ENCODE measurements at regions not wholly inside any gene's neighbourhood (a gene's known extent, or its start where the extent isn't known, plus 50 kb on each side); places are given as distances from the start of the nearest gene placed in this dataset.
"Not testable (repeated sequence)": the region's sequence is repeated elsewhere in the genome, so short reads cannot be mapped to it uniquely, and the experiment has no call there.

DNA sequence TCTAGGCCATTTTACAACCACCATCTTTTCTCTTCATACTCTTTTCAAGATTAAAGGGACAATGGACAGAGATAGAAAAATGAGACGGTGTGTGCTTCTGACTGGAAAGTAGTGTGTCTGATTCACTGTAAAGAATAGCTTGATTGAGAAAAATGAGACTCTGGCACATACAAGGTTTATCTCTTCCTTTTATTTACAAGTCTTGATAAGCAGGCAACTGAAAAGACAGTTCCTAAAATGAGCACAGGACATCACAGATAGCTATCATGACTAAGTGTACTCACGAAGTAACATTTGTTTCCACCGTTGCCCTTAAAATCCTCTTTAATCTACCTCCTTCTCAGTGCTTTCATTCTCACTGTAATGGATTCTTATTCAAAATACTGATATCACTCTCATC lies 383.0 kb downstream of the TBC1D32 start:
- no peak overlapping the region for H3K27ac ChIP-seq
- H3K4me1 ChIP-seq (replicated peaks in 1 of 2), result no peaks in the 10 kb centered on the region
- ATAC-seq (replicated peaks in 6 of 8), result no peak
- no peak overlapping the region for H3K4me3 ChIP-seq
- 21 to 100% (median 93%) methylated on average over 1 to 3 of the region's 3 CpGs; no CpG with 5 or more reads in 1 of the 10 experiments for WGBS, 10 experiments
- in situ Hi-C loops (cut with MboI; ENCODE audit: low pct_unique_long_range_greater_than_20kb in 2 of 9, low sequenced_read_pairs in 9 of 9, unreplicated experiment in 9 of 9), result no loop called here

DNA sequence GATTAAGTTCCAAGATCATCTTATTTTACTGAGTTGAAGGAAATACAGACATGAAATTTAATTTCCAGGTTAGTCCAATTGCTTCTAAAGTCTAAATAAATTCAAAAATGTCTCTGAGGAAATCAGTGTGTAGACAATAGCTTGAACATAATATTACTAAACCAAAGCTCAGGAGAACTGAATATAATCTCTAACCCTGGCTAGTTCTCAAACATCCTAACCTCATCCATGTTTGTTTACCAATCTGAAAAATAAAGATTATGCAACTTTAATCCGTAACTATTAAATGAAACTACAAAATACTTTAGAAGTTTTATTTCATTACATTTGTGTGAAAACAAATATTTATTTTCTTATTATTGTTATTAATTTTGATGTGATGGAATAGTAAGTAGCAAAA lies 387.2 kb downstream of the TBC1D32 start:
- Histone ChIP-seq H3K4me3 (no peak overlapping the region), H3K27ac (no peak overlapping the region), H3K4me1 (replicated peaks in 1 of 2) (no peaks in the 10 kb centered on the region)
- WGBS, 10 experiments, result 0% methylated on average over 1 of the region's 1 CpG; no CpG with 5 or more reads in 6 of the 10 experiments
- in situ Hi-C loops (cut with MboI; ENCODE audit: low pct_unique_long_range_greater_than_20kb in 2 of 9, low sequenced_read_pairs in 9 of 9, unreplicated experiment in 9 of 9), result no loop called here
- ATAC-seq (replicated peaks in 6 of 8), result no peak

DNA sequence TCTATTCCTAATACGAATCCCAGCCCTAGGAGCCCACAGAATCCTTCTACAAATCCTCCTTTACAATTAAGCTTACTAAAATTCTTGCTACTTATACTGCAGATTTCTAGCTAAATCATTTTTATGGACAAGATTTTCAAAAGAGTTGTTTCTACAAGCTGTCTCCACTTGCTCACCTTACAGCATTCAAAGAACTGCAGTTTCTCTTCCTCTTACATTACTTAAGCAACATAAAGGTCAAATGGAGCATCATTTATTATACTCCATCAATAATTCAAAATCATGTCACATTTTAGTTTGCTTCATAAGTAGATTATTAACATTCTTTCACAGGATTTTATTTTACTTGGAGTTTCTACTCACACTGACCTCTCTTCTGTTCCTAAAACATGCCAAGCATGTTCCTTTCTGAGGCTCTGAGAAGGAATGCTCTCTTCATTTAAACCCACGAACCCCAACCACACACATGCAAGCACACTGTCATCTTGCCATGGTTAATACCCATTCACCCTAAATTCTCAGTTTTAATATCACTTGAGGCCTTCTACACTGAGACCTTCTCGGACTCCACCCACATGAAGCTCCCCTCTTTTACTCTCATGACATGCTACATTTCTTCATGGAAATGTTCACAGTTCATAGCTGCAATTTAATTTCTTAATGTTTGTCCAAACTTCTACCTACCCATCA lies 388.2 kb downstream of the TBC1D32 start:
- in situ Hi-C loops (cut with MboI; ENCODE audit: low pct_unique_long_range_greater_than_20kb in 2 of 9, low sequenced_read_pairs in 9 of 9, unreplicated experiment in 9 of 9), result no loop called here
- no peak overlapping the region for H3K4me3 ChIP-seq
- ATAC-seq (replicated peaks in 6 of 8), result no peak
- WGBS, 10 experiments, result 0 to 100% (median 81%) methylated on average over 1 to 3 of the region's 3 CpGs
- no peaks in the 10 kb centered on the region for H3K4me1 ChIP-seq (replicated peaks in 1 of 2)
- no peak overlapping the region for H3K27ac ChIP-seq

DNA sequence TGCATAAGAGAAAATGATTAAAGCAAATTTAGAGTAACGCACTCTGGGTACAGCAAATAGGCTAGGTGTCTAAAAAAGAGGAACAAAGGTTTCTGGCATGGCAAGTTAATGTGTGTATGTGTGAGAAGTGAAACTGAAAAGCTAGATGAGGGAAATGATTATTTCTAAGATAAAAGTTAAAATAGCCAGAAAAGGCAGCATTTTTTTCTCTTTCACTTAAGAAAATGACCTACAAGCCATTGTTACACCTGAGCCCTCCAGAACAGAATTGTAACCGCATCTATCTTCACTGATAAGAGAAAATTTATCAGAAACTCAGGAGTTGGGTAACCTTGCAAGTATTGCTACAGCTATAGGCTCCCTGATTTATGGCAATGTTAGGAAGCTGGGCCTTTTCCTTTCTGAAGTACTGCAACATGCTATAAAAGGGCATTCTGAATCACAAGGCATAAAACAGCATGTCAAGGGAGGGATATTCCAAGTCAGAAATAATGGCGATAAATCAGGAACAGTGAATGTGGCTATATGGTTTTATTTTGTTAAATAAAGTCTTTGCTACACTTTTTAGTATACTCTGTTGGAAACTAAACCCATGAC lies 395.3 kb downstream of the TBC1D32 start:
- H3K27ac ChIP-seq, result no peak overlapping the region
- H3K4me1 ChIP-seq (replicated peaks in 1 of 2), result no peaks in the 10 kb centered on the region
- in situ Hi-C loops (cut with MboI; ENCODE audit: low pct_unique_long_range_greater_than_20kb in 2 of 9, low sequenced_read_pairs in 9 of 9, unreplicated experiment in 9 of 9), result no loop called here
- no peak overlapping the region for H3K4me3 ChIP-seq
- peak in 4 of 8 experiments; percentile 12 to 77 (median 47) for ATAC-seq (replicated peaks in 6 of 8)
- WGBS, 10 experiments, result 32 to 100% (median 92%) methylated on average over 1 to 3 of the region's 3 CpGs

DNA sequence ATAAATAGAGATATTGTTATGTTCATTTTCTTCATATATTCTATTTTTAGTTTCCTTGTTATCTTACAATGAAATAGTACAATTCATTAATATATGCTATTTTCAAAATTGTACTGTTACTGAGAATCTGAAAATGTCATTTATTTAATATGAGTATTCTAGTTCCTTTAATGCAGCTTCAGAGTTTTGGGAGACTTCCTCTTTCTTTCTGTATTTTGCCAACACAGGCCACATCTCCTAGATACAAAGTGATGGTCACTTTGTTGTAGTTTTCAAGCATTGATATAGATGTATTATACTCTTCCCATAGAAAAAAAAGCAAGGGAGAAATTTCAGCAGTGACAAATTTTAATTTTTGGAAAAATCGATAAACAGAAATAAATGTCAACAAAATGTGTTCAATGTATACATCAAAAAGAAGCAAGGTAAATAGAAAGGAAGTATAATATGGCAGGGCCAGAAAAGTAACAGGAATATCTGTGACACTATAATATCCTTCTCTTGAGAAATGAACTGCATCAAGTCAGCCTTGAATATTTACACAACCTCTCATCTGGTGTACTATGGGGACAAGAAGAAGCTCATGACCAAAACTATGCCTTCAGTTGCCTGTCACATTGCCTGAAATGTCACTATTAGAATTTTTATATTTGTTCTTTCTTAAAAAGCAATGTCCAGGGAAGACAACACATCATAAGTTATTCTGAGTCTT lies 396.0 kb downstream of the TBC1D32 start:
- ATAC-seq (replicated peaks in 6 of 8), result no peak
- Histone ChIP-seq H3K4me1 (replicated peaks in 1 of 2) (no peaks in the 10 kb centered on the region), H3K27ac (no peak overlapping the region), H3K4me3 (no peak overlapping the region)
- in situ Hi-C loops (cut with MboI; ENCODE audit: low pct_unique_long_range_greater_than_20kb in 2 of 9, low sequenced_read_pairs in 9 of 9, unreplicated experiment in 9 of 9), result no loop called here
- 0 to 100% (median 86%) methylated on average over 1 of the region's 1 CpG; no CpG with 5 or more reads in 1 of the 10 experiments for WGBS, 10 experiments

DNA sequence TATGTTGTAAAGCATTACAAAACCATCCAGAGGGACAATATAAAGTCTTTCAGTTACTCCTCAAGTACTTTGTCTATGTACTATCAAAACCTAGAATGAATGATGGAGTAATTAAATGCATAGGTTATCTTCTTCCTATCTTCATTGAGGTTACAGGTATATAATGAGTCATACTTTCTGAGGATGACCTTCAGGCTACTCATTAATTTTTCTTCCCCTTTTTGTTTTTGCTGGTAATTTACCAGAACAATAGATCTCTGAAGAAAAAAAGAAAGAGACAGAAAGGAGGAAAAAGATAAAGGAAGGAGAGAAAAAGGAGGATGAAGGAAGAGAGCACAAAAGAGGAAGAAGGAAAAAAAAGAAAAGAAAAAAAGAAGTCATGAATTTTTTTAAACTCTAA lies 398.4 kb downstream of the TBC1D32 start:
- no peak overlapping the region for H3K4me3 ChIP-seq
- no peak for ATAC-seq (replicated peaks in 6 of 8)
- no peaks in the 10 kb centered on the region for H3K4me1 ChIP-seq (replicated peaks in 1 of 2)
- H3K27ac ChIP-seq, result no peak overlapping the region
- in situ Hi-C loops (cut with MboI; ENCODE audit: low pct_unique_long_range_greater_than_20kb in 2 of 9, low sequenced_read_pairs in 9 of 9, unreplicated experiment in 9 of 9), result no loop called here

DNA sequence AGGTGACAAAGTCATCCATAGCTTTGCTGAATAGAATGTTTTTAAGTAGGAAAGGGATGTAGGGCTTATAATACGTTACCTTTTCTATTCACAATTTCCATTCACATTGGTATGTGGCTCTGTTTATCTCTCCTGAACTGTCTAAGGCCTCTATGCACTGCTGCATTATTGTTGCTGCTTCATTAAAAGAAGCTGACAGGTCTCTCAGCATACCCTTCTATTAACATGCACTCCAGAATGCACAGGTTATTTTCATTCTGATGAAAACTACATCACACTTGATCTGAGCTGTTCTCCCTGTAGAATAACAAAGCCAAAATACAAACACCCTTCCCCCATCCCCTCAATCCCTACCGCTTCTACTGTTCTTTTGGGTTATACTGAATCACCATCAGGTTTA lies 399.3 kb downstream of the TBC1D32 start:
- no peak overlapping the region for H3K4me3 ChIP-seq
- no peak overlapping the region for H3K27ac ChIP-seq
- in situ Hi-C loops (cut with MboI; ENCODE audit: low pct_unique_long_range_greater_than_20kb in 2 of 9, low sequenced_read_pairs in 9 of 9, unreplicated experiment in 9 of 9), result no loop called here
- no peaks in the 10 kb centered on the region for H3K4me1 ChIP-seq (replicated peaks in 1 of 2)
- ATAC-seq (replicated peaks in 6 of 8), result peak in 2 of 8 experiments; percentile 24 to 44
- 0 to 95% (median 60%) methylated on average over 1 to 2 of the region's 2 CpGs; no CpG with 5 or more reads in 2 of the 10 experiments for WGBS, 10 experiments

DNA sequence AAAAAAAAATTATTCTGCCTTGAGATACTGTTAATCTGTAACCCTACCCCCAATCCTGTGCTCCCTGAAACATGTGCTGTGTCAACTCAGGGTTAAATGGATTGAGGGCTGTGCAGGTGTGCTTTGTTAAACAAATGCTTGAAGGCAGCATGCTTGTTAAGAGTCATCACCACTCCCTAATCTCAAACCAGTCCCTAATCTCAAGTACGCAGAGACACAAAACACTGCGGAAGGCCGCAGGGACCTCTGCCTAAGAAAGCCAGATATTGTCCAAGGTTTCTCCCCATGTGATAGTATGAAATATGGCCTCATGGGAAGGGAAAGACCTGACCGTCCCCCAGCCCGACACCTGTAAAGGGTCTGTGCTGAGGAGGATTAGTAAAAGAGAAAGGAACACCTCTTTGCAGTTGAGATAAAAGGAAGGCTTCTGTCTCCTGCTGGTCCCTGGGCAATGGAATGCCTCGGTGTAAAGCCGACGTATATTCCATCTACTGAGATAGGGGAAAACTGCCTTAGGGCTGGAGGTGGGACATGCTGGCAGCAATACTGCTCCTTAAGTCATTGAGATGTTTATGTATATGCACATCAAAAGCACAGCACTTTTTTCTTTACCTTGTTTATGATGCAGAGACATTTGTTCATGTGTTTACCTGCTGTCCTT lies 402.6 kb downstream of the TBC1D32 start:
- H3K27ac ChIP-seq; in situ Hi-C loops (cut with MboI; ENCODE audit: low pct_unique_long_range_greater_than_20kb in 2 of 9, low sequenced_read_pairs in 9 of 9, unreplicated experiment in 9 of 9); H3K4me1 ChIP-seq (replicated peaks in 1 of 2); ATAC-seq (replicated peaks in 6 of 8); H3K4me3 ChIP-seq: not testable (repeated sequence)
- WGBS, 10 experiments, result 56 to 100% (median 61%) methylated on average over 1 to 6 of the region's 8 CpGs; no CpG with 5 or more reads in 1 of the 10 experiments

DNA sequence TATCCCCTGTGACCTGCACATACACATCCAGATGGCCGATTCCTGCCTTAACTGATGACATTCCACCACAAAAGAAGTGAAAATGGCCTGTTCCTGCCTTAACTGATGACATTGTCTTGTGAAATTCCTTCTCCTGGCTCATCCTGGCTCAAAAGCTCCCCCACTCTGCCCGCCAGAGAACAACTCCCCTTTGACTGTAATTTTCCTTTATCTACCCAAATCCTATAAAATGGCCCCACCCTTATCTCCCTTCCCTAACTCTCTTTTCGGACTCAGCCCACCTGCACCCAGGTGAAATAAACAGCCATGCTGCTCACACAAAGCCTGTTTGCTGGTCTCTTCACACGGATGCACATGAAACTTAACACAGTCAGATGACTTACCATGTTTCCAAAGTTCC lies 403.8 kb downstream of the TBC1D32 start:
- 0 to 100% (median 64%) methylated on average over 1 to 3 of the region's 4 CpGs; no CpG with 5 or more reads in 3 of the 10 experiments for WGBS, 10 experiments
- H3K4me1 ChIP-seq (replicated peaks in 1 of 2); in situ Hi-C loops (cut with MboI; ENCODE audit: low pct_unique_long_range_greater_than_20kb in 2 of 9, low sequenced_read_pairs in 9 of 9, unreplicated experiment in 9 of 9); H3K27ac ChIP-seq; H3K4me3 ChIP-seq; ATAC-seq (replicated peaks in 6 of 8): not testable (repeated sequence)

DNA sequence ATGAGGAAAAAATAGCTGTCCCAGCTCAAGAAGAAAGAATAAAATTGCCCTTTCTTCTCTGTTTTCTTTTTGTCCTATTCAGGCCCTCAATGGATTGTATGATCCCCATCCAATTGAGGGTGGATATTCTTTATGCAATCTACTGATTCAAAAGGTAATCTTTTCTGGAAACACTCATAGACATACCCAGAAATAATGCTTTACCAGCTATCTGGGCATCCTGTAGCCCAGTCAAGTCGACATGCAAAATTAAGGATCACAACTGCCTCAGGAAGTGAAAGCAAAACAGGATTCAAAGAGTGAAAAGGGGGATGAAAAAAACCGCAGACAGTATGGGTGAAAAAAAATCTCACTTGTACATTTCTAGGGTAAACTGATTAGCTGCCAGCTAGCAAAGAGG lies 410.1 kb downstream of the TBC1D32 start:
- ATAC-seq (replicated peaks in 6 of 8), result no peak
- 0 to 83% (median 67%) methylated on average over 1 to 2 of the region's 2 CpGs; no CpG with 5 or more reads in 1 of the 10 experiments for WGBS, 10 experiments

DNA sequence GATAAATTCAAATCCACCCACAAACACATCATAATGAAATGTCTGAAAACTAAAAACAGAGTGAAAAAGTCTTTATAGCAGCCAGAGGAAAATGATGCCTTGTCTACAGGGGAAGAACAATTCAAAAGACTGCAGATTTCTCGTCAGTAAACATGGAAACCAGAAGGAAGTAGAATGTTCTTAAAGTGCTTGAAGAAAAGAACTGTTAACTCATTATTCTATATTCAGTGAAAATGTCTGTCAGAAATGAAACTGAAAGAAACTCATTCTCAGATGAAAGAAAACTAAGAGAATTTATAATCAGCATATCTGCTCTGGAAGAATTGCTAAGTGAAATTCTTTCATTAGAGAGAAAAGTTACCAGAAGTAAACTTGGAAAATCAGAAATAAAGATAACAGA lies 416.1 kb downstream of the TBC1D32 start:
- in situ Hi-C loops (cut with MboI; ENCODE audit: low pct_unique_long_range_greater_than_20kb in 2 of 9, low sequenced_read_pairs in 9 of 9, unreplicated experiment in 9 of 9), result no loop called here
- Histone ChIP-seq H3K27ac (no peak overlapping the region), H3K4me3 (no peak overlapping the region), H3K4me1 (replicated peaks in 1 of 2) (no peaks in the 10 kb centered on the region)
- WGBS, 10 experiments, result 0 to 90% (median 73%) methylated on average over 1 of the region's 1 CpG; no CpG with 5 or more reads in 1 of the 10 experiments
- no peak for ATAC-seq (replicated peaks in 6 of 8)

More for the DNA sequence above, 410.1 kb downstream of the TBC1D32 start:
- no peak overlapping the region for H3K4me3 ChIP-seq
- no peak overlapping the region for H3K27ac ChIP-seq
- in situ Hi-C loops (cut with MboI; ENCODE audit: low pct_unique_long_range_greater_than_20kb in 2 of 9, low sequenced_read_pairs in 9 of 9, unreplicated experiment in 9 of 9), result no loop called here
- no peaks in the 10 kb centered on the region for H3K4me1 ChIP-seq (replicated peaks in 1 of 2)

DNA sequence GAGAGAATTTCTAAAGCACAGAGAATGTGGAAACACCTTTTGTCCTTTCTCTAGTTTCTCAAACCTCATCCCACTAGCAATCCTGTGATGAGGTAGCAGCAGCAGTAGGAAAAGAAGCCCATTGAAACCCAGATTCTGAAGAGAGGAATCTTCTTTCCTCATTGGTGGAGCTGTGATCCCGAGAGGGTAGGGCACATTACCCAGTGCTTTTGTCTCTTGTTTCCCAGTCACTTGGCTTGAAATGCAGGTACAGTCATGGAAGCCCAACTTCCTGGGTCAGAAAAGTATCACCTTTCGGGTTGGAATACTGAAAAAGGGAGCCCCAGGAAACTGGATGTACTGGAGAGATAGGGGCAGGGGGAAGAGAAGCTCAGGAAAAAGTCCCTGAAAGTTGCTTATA lies 417.4 kb downstream of the TBC1D32 start:
- WGBS, 10 experiments, result 0 to 100% (median 44%) methylated on average over 1 to 2 of the region's 2 CpGs
- in situ Hi-C loops (cut with MboI; ENCODE audit: low pct_unique_long_range_greater_than_20kb in 2 of 9, low sequenced_read_pairs in 9 of 9, unreplicated experiment in 9 of 9), result no loop called here
- Histone ChIP-seq H3K4me3 (no peak overlapping the region), H3K4me1 (replicated peaks in 1 of 2) (no peaks in the 10 kb centered on the region), H3K27ac (no peak overlapping the region)
- ATAC-seq (replicated peaks in 6 of 8), result no peak

DNA sequence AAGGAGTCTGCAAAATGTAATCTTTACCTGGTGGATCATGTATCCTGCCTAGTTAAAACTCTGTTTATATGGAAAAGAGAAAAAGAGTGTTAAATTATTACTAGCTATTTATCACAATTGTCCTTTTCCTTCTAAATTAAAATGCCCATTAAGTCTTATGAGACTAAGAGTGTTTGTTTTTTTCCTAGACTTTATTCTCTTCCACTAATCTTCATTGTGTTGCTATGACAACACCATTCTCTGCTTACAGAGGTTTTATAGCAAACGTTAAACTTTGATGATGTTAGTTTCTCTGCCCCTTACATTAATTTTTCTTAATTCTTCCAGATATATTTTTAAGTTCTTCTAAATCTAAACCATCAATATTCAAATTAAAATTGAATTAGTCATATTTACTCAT lies 420.8 kb downstream of the TBC1D32 start:
- no peak overlapping the region for H3K4me3 ChIP-seq
- no peak overlapping the region for H3K27ac ChIP-seq
- H3K4me1 ChIP-seq (replicated peaks in 1 of 2), result no peaks in the 10 kb centered on the region
- ATAC-seq (replicated peaks in 6 of 8), result no peak
- in situ Hi-C loops (cut with MboI; ENCODE audit: low pct_unique_long_range_greater_than_20kb in 2 of 9, low sequenced_read_pairs in 9 of 9, unreplicated experiment in 9 of 9), result no loop called here
- 0 to 87% (median 38%) methylated on average over 1 of the region's 1 CpG; no CpG with 5 or more reads in 1 of the 10 experiments for WGBS, 10 experiments

All from motor neuron (in vitro differentiated cells).